ENCODE measurements at regions not wholly inside any gene's neighbourhood (a gene's known extent, or its start where the extent isn't known, plus 50 kb on each side); places are given as distances from the start of the nearest gene placed in this dataset.
"Not testable (repeated sequence)": the region's sequence is repeated elsewhere in the genome, so short reads cannot be mapped to it uniquely, and the experiment has no call there.

GRCh38 chr20:1845163-1845523 is 50.1 kb upstream of the SIRPA start:
- no peak for DNase-seq

- no peak for DNase-seq
These were observed 50.7 kb upstream of the SIRPA start for GRCh38 chr20:1844325-1845162.

DNA sequence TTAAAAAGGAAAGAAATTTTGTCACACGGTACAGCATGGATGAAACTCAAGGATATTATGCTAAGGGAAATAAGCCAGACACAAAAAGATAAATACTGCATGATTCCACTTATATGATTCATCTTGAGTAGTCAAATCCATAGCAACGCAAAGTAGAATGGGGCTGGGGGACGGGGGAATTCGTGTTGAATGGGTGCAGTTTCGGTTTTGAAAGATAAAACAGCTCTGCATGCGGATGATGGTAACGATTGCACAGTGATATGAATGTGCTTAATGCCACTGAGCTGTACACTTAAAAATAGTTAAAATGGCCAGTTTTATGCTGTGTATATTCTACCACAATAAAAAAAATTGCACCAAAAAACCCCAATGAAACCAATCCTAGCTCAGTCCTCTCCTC is 52.9 kb upstream of the SIRPA start:
- no peak for DNase-seq

GRCh38 chr20:1841554-1842140 is 53.6 kb upstream of the SIRPA start:
- DNase-seq = no peak

DNA sequence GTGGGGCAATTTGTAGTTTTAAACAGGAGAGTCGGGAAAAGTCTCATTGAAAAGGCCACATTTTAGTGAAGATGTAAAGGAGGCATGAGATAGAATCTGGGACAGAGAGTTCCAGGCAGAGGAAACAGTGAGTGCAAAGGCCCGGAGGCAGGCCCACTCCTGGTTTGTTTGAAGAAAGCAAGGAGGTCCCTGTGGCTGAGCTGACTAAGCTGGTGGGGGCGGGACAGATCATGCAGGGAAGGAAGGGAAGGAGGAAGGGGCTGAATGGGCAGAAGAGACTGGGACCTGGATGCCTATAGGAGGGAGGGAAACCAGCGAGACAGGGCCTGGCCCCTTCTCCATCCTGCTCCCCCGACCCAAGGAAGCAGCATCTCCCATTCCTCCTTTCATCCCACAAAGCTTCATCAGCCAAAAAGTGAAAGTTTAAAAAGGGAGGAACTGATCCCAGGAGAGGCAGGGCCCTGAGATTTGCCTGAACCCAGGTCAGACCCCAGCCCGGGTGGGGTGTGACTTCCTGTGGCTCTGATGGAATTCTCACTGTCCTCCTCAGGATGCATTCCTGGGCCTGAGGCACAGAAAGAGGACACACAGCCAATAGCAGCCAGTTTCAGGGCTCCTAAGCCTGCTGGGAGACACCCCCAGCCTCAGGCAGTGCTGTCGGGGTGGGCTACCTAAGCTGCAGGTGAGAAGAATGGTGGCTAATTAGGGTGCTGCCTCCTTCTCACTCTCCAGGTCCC is 54.2 kb upstream of the SIRPA start:
- no peak for DNase-seq

- DNase-seq = not testable (repeated sequence)
These were observed 55.6 kb upstream of the SIRPA start for GRCh38 chr20:1839376-1840317.

GRCh38 chr20:1838556-1839279 is 56.5 kb upstream of the SIRPA start:
- DNase-seq = no peak

GRCh38 chr20:1835186-1836035 is 59.8 kb upstream of the SIRPA start:
- no peak for DNase-seq

DNA sequence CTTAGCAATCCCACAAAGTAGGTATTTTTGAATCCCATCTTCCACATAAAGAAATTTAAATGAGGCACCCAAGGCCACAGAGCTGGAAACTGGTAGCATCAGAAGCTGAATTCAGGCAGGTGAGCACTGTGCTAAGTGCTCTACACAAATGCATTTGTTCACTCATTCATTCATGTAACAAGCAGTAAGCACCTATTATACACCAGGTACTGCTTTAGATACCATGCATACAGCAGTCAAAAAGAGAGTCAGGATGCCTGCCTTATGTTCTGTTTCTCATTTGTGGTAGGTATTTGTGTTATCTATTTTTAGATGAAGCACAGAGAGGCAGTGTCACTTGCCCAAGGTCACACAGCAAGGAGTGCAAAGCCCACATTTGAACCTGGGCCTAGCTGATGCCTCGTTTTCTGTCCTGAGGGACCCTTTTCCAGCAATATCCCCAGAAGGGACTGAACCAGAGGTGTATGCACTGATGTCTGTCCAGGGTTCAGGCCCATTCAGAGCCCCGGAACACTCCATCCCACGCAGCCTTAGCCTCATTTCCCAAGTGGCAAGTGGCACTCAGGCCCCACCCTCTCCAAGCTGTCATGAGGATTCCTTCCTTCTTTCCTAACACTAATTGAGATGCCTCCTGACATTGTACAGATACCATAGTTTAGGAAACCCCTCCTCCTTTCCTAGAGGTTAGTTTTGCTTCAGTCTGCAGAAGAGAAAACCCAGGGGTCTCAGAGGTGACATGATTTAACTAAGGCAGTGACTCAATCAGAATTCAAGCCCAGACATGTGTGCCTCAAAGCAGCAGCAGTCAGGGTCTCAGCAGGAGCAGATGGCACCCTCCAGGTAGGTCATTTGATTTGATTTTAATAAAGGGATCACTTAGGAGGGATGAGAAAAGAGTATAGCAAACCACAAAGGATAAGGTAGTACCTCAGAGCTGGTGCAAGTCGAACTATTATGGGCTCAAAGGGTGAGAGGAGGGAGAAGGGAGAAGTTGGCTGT is 61.2 kb upstream of the SIRPA start:
- DNase-seq = no peak

DNA sequence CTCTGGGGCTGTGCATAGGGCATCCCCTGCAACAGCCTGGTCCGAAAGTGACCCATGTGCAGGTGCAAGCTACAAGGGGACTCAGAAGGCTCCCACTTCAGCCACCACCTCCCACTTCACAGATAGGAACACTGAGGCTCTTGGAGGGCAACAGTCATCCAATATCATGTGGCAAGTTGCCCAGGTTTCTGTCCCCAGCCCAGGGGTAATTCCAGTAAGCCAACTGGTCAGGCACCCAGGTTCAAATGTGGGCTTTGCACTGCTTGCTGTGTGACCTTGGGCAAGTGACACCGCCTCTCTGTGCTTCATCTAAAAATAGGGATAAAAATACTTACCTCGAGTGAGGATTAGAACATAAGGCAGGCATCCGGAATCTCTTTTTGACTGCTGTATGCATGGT is 62.0 kb upstream of the SIRPA start:
- no peak for DNase-seq

GRCh38 chr20:1832634-1833033 is 62.6 kb upstream of the SIRPA start:
- DNase-seq = no peak

GRCh38 chr20:1831606-1832005 is 63.6 kb upstream of the SIRPA start:
- no peak for DNase-seq

- DNase-seq = no peak
These were observed 64.1 kb upstream of the SIRPA start for GRCh38 chr20:1831096-1831495.

GRCh38 chr20:1830240-1830639 is 65.0 kb upstream of the SIRPA start:
- peak; percentile 73 for DNase-seq

DNA sequence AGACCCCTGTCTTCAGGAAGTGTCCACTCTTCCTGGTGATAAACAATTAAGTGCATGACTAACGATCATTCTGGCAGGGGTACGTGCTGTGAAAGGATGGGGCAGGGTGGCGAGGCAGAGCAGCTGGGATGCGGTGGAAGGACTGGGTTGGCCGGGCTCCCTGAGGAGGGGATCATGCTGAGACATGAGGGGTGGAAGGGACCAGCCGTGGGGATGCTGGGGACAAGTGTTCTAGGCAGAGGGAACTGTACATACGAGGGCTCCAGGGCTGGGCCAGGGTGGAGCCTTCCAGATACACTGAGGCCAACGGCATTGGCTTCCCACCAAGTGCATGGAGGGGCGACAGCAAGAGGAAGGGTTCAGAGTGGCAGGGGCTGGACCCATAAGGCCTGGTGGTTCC is 65.7 kb upstream of the SIRPA start:
- DNase-seq = no peak

GRCh38 chr20:1828786-1829131 is 66.4 kb upstream of the SIRPA start:
- DNase-seq = no peak

DNA sequence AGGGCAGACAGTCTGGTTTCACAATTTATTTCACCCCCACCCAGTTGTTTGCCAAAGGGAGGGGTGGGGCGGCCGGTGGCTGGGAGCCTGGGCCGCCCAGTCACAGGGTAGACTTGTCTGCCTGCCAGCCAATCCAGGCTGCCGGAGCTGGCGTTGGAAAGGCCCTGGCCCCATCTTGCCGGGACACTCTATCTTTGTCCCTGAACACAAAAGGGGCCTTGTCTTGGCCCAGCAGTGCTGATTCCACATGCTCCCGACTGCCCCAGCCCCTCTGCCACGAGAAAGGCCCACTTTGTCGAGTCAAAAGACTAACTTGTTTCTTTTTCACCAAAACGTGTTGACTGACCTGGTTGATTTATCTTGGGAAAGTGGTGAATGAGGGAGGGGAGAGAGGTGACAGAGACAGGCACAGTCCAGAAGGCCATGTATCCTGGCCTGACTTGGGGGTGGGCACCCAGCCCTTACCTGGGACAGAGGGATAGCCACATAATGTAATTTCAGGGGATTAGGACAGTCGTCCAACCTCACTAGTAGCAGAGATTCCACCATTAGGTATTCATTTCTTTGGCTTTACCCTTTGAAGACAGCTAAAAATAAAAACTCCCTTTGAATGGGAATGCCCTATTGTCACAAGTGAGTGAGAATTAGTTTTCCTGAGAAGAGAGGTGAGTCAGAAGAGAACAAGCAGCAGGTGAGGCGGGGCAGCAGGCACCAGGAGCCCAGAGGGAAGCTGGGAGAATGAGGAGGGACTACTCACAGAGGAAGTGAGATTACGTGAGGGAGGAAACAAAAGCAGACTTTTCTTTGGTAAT is 67.0 kb upstream of the SIRPA start:
- DNase-seq = no peak

DNA sequence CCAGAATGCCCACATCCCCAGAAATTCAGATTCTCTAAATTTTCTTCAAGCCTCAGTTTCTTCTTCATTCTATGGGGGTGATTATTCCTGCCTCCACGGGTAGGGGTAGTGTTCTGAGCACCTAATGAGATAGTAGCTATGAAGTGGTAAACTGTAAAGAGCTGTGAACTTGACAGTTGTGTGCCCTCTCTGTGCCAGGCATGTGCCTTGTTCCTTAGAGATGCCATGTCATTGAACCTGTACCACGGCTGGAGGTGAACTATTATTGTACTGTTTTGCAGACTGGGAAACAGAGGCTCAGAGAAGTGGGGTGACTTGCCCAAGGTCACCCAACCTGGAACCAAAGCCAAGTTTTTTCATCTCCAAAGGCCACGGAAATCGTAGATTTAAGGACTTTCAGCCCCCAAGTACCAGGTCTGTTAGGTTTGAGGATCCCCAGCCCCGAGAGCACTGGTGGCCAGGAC is 67.7 kb upstream of the SIRPA start:
- no peak for DNase-seq

GRCh38 chr20:1825938-1826445 is 69.2 kb upstream of the SIRPA start:
- DNase-seq = no peak
